Globus pallidus (tissue), 1 donor: ENCODE measurements at regions not wholly inside any gene's neighbourhood (a gene's known extent, or its start where the extent isn't known, plus 50 kb on each side); places are given as distances from the start of the nearest gene placed in this dataset.

ENCODE experiments used
- DNase-seq: peaks from one replicate; pipeline ENCODE4 v3.0.0-alpha.2; 2015; ENCODE audit warnings: low spot score

DNA sequence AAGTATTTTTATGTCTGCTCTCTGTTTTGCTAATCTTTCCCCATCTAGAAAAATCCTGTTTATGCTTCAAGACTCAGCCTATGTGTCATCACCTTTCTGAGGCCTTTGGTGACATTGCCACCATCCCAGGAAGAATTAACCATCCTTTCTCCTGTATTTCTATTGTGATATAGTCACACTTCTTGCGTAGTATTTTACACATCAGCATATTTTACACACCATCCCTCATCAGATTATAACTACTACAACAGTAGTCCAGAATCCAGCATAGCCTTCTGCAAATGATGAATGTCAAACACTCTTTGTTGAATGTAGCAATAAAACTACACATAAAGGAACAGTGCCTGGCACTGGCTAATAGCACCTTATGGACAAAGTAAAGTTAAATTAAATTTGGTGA lies 275.3 kb upstream of the C1orf87 start:
- DNase-seq = no peak

DNA sequence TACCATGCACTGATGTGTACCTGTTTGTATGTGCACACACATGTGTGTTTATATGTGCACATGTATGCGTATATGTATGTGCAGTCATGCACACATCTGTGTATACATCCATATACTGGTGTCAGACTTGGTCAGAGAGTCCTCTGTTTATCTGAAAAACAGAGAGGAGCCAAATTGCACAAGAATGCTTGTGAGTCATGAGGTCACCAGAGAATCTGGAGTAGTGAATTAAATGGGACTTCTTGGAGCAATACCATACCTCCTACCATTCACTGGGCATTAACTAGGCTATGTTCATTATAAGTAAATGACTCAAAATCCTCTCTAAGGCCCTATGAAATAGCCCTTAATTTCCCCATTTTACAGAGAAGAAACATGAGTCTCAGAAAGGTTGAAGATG lies 272.1 kb upstream of the C1orf87 start:
- no peak for DNase-seq

GRCh38 chr1:60345049-60345448 lies 271.5 kb upstream of the C1orf87 start:
- no peak for DNase-seq

GRCh38 chr1:60343736-60344135 lies 270.2 kb upstream of the C1orf87 start:
- DNase-seq = no peak

DNA sequence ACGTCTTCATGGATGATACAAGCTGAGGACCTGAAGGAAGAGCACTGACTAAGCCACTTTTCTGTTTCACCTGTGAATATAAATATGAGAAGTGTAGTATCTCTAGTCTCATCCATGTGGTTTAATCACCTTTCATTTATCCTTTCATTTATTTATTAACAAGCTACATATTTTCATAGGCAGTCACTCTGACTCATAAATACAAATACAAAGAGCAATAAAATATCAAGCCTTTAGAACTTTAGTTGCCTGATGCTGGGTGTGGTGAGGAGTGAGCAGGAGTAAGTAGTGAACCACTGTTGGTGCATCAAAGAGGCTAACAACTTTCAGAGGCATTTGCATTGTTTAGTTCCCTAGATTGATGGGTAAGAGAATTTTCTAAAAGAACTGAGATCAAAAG lies 269.0 kb upstream of the C1orf87 start:
- DNase-seq = no peak

DNA sequence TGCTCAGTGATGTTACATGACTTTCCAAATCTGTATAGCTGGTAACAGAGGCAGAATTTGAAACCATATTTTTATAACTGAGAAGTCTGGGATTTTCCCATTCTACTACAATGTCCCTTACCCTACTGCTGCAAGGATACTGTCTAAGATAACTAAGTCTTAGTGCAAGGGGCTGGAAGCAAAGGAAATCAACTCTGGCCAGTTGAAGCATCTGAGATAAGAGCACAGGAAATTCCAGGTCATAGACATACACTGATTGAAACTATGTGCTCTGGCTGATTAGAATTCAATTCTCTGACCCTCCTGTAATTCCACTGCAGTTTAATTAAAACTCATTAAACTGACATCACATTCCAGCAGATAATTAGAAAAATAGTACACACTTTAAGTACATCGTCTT lies 267.7 kb upstream of the C1orf87 start:
- no peak for DNase-seq

DNA sequence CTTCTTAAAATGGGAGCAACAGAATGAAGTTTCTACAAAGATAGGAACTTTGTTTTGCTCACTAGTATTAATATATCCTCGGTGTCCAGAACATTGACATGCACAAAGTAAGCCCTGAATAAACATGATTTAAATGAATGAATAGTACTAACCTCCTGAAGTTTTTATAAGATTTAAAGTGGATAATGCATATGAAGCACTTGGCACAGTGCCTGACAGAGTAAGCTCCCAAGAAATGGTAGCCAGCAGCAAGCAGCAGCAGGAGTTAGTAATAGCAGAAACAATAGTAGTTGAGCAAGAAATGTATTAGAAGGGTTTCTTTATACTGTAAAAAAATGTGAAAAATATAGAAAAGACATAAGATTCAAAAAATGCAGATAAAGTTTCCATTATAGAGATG lies 258.1 kb upstream of the C1orf87 start:
- DNase-seq = no peak

- no peak for DNase-seq
Observed at GRCh38 chr1:60329651-60330050, 256.1 kb upstream of the C1orf87 start.

DNA sequence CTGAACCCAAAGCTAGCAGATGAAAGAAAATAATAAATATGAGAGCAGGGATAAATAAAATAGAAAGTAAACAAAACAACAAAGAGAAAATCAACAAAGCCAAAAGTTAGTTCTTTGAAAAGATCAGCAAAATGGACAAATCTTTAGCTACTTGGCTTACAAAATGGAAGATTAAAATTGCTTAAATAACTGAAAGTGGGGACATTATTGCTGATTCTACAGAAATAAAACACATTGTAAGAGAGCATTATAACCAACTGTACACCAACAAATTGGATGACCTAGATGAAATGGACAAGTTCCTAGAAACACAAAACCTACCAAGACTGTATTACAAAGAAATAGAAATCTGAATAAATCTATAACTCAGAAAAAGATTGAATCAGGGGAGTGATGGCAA lies 238.3 kb upstream of the C1orf87 start:
- no peak for DNase-seq

- DNase-seq = no peak
Observed at GRCh38 chr1:60299581-60299980, 226.0 kb upstream of the C1orf87 start.

- DNase-seq = no peak
Observed at GRCh38 chr1:60298290-60298689, 224.7 kb upstream of the C1orf87 start.

DNA sequence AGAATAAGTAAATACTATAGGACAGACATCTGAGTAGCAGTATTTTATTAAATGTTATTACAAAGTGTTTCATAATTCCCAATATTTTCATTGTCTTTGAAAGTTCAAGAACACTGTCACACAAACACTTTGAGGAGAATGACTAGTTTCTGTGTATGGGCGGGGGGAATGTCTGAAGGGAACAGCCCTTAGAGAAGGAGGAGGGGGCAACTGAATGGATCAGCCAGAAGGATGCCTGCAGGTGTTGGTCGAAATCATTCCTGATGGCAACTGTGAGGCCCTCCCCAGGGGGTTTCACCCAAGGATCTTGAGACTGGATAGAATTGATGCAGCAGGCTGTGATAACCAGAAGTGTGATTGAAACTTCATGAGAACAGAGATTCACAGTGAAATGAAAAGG lies 223.2 kb upstream of the C1orf87 start:
- DNase-seq = no peak

GRCh38 chr1:60292140-60292539 lies 218.6 kb upstream of the C1orf87 start:
- DNase-seq = no peak

DNA sequence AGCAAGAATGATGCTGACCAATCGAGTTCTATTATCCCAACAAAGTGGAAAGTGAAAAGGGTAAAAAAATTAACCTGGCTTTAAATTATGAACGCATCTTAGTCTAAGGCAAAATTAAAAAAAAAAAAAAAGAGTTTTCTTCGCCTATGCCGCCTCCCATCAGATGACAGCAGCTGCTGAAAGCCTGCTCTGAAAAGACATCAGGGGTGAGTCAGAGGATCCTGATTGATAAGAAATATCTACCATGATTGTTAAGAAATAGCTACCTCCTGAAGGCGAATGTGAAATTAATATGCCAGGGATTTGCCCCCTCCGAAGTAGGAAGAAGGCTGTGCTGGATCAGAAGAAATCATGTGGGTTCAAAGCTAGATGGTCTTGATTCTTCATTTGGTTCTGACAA lies 216.8 kb upstream of the C1orf87 start:
- DNase-seq = no peak

GRCh38 chr1:60287536-60287935 lies 214.0 kb upstream of the C1orf87 start:
- DNase-seq = no peak

GRCh38 chr1:60283690-60284089 lies 210.1 kb upstream of the C1orf87 start:
- no peak for DNase-seq

DNA sequence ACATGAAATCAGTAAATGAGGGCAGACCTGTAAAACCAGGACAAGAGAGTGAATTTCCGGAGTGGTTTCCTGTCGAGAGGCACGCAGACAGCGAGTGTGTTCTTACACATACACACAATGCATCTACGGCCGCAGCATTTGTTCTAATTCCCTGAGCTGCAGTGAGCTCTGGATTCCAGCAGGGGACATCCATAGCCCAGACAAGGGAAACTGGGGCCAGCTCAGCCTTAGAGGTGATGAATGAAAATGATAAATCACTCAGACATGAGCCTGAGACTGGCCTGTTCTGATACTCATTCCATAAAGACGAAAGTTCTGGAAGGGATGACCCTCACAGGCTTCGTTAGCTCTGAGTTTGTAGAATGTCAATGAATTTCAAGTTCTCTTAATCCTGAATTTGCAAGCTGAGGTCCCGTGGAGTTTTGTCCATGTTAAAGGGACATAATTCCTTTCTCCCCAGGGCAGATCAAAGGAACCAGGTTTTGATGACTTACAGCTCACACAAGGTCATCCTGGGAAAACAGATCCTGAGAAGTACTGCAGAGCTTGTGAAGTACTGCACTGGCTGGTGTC lies 207.9 kb upstream of the C1orf87 start:
- peak; percentile 71 for DNase-seq

DNA sequence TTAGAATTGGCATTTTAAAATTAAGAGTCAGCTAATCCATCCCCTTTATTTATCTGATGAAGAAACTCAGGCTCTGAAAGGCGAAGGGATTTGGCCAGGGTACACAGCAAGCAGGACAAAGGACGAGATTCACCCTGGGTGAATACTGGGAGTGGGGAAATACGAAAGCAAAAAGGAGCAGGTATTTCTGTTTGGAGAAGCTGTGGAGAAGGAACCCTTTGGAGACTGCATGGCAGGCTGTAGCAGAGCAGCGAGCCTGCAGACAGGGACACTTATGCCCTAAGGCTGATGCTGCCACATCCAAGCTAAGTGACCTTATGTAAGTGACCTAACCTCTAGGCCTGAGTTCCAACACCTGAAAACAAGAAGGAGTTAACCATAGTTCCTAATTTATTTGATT lies 207.2 kb upstream of the C1orf87 start:
- no peak for DNase-seq

GRCh38 chr1:60280256-60280655 lies 206.7 kb upstream of the C1orf87 start:
- peak; percentile 16 for DNase-seq

DNA sequence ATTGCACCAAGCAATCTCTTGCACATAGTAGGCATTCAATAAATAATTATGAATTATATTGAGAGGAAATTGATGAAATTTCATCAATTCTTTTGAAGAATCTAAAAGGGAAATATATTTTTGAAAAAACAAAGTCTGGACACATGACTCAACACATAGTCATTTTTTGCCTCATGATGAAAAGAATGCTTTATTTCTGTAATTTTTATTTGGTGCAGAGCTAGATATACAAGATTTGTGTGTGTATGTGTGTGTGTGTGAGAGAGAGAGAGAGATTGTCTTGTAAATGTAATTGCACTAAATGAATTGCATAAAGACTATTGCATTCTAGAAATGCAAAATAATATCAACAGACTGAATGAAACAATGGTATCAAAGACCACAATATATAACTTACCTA lies 206.2 kb upstream of the C1orf87 start:
- DNase-seq = no peak

DNA sequence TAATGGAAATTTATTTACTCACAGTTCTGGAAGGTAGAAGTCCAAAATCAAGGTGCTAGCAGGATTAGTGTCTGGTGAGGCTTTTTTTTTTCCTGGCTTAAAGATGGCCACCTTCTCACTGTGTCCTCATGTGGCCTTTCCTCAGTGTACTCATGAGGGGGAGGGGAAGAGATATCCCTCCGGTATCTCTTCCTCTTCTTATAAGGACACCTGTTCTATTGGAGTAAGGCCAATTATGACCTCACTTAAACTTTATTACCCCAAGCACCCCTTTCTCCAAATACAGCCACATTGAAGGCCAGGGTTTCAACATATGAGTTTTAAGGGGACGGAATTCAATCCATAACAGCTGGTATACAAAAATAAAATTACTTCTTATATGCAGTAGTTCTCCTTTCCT lies 203.7 kb upstream of the C1orf87 start:
- DNase-seq = no peak

GRCh38 chr1:60274422-60275290 lies 201.1 kb upstream of the C1orf87 start:
- no peak for DNase-seq

GRCh38 chr1:60273185-60273584 lies 199.6 kb upstream of the C1orf87 start:
- no peak for DNase-seq

GRCh38 chr1:60271041-60271440 lies 197.5 kb upstream of the C1orf87 start:
- DNase-seq = no peak
